Stimulated activated CD4-positive, alpha-beta T cell treated with anti-CD3 and anti-CD28 coated beads, TNF-alpha, amount 100 ng/mL, for 48 hours (primary cell): ENCODE measurements at regions not wholly inside any gene's neighbourhood (a gene's known extent, or its start where the extent isn't known, plus 50 kb on each side); places are given as distances from the start of the nearest gene placed in this dataset.
"Not testable (repeated sequence)": the region's sequence is repeated elsewhere in the genome, so short reads cannot be mapped to it uniquely, and the experiment has no call there.

ENCODE experiments used
- DNase-seq, 3 donors: peaks; one replicate each; pipeline ENCODE4 v3.0.0-alpha.2; 2020; ENCODE audit warnings: low read depth in 3 of 3

DNA sequence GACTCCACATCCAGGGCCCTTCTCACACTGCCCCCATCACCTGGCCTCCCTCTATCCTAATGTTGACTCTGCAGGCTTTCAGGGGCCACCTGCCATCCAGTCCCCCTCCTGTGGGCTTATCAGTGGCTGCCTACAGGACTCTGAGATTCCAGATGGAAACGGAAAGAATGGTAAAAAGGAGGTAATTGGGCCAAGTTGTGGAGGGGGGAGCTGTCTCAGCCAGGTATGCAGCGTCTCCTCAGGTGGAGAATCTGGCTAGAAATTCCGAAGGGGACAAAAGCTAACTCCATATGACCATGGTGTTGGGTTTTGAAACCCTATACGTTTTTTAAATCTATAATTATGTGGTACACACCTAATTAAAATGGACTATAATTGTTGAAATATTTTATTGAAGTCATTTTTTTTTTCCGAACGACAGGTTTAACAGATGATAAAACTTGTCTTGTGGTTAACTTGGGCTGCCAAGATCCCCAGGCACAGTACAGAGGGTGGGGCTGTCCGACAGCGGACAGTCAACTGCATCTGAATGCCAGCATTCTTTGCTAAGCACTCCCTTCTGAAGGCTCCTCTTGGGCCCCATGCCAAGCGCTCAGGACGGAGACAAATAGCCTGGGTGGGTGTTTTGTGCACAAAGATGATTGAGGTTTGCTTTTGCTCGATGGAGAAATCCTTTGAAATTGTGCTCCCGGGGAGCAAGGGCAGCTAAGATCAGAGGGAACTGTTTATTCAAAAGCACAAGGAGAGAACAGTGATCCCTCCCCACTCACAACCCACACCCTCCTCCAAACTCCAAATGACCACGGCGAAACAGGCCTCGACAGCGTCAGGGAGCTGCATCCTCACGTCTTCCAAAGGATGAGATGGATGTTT, 365.6 kb downstream of the BCL11B start:
- DNase-seq = no peak

DNA sequence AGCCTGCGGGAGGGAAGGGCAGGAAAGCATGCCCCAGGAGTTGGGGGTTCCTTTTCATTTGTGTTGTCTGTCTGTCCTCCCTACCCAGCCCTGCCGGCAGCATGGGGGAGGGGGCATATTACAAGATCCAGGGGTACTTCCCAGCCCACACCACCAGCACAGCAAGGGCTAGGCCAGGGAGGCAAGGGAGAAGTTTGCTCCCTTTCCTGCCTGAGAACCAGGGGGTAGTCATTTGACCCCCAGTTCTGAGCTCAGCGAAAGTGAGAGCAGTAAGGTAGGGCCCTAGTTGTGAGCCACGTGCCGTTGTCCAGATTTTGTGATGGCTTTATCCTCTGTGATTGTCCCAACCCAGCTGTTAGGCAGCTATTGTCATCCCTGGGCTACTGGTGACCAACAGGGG, 364.7 kb downstream of the BCL11B start:
- no peak for DNase-seq

DNA sequence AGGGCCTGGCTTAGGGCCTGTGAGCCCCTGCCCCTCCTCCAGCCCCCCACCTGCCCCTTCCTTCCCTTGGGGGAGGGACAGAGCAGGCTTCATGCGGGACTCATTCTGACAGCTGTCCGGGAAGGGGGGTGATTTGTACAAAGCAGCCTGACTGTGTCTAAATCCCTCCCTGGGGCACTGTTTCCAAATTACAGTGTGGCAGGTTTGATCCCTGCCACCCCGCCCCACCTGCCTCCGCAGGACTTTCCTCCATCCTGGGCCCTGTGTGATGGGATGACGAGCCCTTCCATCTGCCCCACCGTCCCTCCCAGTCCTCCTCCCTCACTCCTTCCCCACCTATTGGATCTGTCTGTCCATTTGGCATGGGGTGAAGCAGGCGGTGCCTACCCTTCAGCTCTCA, 363.9 kb downstream of the BCL11B start:
- DNase-seq = no peak

DNA sequence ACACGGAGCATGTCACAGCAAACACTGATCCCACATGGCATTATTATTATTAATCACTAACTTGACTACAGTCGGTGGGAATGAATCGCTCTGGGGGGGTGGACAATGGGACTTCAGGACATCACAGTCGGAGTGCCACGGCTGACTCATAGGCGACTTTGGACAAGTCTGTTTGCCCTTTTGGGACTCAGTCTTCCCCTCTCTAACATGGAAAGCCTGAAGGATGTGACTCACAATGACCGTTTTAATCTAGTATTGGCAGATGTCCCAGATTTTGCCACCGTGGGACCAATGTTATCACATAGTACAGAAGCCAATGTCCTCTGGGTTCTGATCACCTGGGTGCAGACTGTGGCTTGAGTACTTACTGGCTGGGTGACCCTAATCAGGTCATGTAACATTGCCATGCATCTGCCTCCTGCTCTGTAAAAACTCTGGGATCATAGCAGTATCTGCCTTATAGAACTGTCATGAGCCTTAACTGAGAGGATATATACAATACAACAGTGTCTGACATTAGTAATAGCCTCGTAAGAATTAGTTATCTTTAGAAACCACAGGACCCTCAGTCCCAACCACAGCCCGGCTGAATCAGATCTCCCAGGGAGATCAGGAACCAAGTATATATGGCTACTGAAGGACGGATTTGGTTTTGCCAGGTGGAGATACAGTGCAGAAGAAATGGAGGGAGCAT, 362.6 kb downstream of the BCL11B start:
- DNase-seq = no peak

DNA sequence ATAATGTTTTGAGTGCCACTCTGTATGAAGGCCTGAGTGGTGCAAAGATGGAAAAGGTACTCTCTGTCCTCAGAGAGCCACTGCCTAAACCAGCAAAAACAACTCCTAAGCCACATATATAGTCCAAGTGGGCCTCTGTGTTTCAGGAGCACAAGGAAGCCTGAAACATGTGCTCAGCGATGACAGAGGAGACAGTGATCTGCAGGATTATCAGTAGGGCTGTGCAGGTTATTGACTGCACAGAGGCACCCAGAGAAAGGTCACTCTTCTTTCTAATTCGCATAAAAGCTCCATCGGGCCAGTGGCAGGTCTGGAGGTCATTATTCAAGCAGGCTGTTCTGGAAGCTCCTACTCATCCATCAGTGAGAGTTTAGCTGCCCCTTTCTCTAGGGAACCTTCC, 361.9 kb downstream of the BCL11B start:
- no peak for DNase-seq

DNA sequence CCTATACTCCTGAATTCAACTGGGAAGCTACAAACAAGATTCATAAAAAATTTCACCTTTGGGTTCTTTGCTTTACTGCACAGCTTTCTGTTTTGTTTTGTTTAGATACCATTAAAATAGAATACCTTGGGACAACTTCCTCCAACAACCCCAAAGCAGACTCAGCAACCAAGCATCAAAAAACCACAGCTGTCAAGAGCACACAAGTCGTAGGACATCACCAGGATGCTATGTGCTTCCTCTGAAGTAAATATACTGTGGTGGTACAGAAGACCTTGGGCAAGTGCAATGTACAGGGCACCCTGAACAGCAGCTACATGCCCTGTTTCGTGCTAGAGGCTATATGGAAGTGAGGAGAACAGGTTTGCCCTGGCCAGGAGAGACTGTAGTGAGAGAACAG, 359.3 kb downstream of the BCL11B start:
- DNase-seq = no peak

DNA sequence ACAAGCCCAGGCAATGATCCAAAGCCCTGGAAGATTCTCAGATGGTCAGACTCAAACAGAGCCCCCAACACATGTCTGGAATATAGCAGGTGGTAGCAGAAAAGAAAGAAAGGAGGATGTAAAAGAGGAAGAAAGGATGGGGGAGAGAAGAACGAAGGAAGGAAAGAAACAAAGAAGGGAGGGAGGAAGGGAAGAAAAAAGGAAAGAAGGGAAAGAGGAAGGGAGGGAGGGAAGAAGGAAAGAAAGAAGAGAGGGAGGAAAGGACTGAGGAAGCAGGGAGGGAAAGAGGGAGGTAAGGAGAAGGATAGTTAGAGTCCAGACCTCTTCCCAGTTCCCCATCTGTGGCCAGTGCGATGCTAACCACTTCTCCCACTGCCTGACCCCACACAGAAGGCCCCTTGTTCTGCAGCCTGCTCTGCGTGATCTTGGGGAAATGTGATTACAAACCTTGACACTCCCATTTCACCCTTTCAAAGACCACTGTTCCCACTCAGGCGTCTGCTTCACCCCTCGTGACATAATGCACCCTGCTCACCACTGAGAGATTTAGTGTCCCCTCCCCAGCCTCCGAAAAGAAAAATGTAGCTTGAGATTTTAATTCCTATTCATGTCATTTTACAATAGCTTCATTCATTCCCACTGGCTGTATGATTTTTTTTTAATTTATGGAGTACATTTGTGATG, 357.9 kb downstream of the BCL11B start:
- DNase-seq = no peak

DNA sequence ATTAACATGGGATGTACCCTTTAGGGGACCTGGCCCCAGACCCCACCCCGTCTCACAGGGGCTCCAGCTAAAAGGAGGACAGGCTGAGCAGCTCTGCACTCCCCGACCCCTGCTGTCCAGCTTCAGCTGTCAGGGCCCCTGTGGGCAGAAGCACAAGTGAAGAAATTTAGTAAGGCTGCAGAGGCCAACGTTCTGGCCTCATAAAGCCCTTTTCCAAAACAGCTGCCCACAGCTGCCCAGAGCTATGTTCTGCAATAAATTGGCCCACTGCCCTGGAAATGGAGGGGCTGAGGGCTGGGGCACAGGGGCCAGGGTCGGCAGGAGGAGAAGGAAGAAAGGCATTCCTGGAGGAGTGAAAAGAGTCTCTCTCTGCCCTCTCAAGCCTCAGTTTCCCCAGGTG, 357.1 kb downstream of the BCL11B start:
- no peak for DNase-seq

DNA sequence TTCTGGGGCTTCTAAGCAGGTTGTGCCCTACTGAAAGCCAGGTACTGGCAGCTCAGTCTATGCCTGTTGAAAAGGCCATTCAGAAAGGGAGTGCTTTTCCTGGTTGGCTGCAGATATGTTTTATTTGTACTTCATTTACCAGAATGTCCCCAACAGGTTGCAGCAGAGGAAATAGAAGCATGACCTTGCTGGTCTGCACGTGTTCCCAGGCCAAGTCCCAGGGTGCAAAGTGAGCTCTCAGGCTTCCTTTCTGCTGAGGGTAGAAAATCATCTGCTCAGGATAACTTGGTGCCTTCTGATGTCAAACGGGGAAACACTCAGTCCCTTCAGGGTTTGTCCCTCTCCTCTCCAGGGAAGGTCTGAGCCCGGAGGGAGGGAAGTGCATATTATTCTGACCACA, 356.4 kb downstream of the BCL11B start:
- no peak for DNase-seq

DNA sequence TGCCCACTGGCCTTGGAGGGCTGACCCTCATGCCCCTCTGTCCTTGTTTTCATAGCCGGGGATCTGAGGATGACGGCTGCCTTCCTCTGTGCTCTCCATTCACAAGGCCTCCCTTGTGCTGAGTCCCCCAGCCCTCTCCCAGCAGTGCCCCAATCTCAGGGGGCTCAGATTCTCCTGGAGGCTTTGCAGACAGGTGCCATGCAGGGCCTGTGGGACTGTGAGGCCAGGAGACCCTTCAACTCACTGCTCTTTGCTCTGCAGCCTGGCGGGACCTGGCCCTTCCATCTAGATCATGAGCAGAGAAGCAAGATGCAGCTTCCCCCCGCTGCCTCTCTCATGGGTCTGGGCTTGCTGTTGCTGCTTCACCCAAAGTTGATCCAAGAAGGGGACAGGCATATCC, 356.0 kb downstream of the BCL11B start:
- DNase-seq = no peak

DNA sequence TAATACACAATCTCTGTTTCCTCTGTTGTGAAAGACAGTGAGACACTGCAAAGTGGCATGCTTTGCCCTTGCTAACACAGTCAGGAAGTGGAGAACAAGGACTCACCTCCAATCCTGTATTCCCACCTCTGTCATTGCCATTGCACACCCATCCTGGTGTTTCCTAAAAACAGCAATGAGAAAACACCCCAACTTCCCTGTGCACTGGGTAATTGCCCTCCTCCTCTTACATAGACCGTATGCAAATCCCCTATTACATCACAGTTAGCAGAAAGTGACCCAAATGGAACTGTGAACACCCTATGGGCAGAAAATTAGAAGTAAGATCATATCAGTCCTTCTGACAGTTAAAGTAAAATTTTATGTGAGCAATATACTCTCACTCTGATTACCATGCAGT, 355.5 kb downstream of the BCL11B start:
- DNase-seq = no peak

DNA sequence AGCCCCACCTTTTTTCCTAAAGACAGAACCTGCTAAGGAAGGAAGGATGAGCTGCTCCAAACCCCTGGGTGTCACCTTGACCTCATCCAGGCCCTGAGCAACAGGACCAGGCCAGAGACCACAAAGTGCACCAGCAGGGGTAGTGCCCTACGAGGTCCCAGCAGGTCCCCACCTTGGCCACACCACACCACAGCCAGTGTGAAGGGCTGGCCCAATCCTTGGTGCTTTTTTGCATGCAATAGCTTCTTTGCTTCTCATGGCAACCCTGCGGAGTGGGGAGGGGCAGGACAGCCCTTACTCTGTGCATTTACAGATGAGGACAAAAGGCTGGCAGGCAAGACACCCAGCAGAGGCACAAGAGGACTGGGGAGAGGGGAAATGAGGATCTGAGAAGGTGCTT, 352.6 kb downstream of the BCL11B start:
- no peak for DNase-seq

DNA sequence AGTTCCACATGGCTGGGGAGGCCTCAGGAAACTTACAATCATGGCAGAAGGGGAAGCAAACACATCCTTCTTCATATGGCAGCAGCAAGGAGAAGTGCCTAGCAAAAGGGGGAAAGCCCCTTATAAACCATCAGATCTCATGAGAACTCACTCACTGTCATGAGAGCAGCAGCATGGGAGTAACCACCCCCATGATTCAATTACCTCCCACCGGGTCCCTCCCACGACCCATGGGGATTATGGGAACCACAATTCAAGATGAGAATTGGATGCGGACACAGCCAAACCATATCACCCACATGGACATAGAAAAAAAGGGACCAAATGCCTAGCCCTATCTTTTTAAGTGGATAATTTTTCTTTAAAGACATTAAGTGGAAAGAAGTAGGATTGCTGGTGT, 350.7 kb downstream of the BCL11B start:
- not testable (repeated sequence) for DNase-seq

DNA sequence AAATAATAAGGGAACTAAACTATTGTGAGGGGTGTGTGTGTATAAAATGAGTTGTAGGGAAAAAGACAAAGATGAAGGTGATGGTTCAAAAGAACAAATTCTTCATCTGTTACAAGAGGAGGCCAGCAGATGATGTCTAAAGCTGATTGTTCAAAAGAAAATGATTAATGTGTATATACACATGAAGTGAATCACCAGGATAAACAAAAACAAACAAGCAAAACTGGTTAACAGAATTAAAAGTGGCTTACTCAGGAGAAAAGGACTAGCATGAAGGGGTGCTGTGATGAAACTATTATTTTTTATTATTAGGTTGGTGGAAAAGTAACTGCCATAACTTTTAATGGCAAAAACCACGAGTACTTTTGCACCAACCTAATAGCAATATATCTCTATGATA, 348.4 kb downstream of the BCL11B start:
- DNase-seq = no peak

DNA sequence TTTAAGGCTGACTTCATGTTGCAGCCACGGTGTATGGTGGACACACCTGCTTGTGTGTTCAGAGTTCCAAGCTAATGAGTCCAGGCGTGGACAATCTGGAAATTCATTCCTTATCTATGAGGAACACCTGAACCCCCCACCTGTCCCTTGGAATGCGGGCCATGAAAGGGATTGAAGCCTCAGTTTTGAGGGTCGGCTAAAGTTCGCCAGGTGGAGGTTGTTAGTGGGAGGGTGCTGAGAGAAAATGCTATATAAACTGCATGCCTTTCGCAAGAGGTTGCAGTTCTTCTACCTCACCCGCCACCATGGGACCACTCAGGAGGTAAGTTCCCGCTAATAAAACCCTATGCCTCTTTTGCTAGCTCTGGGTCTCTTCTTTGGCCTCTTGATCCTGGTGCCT, 348.0 kb downstream of the BCL11B start:
- no peak for DNase-seq

DNA sequence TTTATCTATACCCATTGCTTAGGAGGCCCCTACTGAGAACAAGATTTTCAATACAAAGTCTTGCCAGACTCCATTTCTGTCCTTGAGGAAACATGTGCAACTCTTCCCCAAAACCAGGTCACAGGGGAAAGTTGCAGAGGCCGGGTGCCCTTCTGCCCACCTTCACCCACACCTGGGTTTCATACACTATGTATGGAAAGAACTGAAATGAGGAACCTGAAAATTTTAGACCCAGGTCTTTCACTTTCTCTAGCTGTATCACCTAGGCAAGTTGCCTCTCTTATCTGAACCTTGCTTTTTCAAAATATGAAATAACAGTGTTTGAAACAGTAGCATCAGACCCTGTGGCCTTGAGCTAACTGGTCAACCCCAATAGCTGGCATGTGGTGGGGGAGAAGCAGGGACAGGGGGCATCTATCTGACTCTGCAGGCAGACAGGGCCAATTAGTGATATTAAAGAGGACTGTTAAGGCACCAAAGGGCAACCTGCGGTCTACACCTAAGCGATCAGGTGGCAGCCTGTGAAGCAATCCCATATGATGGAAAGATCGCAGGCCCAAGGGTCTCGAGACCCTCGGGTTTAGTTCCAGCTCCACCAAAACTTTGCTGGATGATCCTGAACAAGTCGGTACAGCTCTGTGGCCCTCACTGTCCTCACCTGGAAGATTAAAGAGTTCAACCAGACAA, 346.5 kb downstream of the BCL11B start:
- no peak for DNase-seq

DNA sequence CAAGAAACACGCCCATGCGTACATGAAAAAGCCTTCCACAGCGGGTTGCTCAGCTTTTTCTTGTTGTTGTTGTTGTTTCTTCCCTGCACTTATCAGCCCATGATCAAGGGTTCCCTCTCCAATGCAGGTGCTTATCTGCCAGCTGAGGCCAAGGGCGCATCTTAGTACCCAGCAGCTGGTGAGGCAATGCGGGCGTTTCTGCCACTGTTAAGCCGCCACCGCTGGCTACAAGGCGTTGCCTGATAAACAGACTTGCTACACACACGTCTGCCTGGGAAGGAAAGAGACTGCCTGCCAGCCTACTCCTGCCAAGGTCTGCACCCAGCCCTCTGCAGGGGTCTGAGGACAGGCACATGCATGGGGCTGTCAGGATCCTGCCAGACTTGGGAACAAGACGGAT, 345.9 kb downstream of the BCL11B start:
- no peak for DNase-seq

DNA sequence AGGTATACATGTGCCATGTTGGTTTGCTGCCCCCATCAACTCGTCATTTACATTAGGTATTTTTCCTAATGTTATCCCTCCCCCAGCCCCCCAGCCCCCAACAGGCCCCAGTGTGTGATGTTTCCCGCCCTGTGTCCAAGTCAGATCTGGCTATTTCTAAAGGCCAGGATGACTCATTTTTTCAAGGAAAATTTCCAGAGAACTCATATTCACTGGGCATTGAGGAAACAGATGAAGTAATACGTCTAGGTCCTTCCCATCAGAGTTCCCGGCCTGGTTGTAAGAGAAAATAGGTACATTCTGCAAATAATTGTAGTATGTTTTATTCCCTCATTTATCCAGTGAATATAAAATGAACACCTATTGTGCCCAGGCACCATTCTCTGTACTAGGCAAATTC, 345.2 kb downstream of the BCL11B start:
- DNase-seq = no peak

DNA sequence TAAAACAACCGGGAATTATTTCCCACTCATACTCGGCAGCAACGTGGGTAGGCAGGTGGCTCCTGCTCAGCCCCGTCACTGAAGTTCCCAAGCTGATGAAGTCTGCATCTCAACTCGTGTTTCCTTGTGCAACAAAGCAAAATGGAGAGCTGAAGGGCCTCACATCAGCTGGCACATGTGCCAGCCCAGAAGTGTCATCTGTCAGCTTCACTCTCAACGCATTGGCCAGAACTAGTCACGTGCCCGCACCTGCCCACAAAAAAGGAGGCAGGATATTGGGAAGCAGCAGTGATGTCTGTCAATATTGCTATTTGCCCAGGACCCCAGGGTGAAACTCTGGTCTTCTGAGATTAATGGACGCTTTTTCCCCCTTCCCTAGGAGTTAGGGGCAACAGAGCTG, 344.0 kb downstream of the BCL11B start:
- no peak for DNase-seq

DNA sequence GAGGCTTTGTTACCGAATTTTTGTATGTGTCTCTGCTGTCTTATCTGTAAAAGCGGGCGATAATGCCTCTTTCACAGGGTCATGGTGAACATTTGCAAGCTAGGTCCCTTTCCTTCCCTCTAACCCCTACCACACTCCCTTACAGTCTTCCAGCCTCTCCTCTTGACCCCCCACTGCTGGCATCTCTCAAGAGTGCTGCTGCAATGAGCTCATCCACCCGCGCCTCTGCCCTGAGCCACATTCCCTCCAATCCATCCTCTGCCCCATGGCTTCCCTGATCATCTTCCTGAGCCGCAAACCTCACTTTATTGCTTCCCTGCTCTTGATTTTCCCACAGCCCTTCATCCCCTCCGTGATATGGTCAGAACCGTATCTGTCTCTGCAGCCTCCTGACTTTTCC, 343.6 kb downstream of the BCL11B start:
- no peak for DNase-seq

DNA sequence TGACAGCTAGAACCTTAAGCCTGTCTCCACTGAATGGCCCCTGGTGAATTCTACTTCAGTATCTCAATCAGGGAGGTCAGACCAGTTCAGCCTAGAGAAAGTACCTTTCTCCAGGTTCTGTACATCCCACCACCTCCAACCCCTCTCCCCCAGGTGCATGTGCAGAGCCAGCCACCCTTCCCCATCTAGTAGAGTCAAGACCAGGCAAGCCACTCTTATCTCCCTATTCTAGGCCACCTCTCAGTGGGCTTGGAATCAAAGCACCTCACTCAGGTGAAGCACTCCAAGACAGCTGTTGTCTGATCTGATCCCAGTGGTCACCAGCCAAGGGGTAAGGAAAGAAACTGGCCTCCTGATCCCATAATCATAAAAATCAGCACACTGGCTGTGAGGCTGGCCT, 340.9 kb downstream of the BCL11B start:
- no peak for DNase-seq

DNA sequence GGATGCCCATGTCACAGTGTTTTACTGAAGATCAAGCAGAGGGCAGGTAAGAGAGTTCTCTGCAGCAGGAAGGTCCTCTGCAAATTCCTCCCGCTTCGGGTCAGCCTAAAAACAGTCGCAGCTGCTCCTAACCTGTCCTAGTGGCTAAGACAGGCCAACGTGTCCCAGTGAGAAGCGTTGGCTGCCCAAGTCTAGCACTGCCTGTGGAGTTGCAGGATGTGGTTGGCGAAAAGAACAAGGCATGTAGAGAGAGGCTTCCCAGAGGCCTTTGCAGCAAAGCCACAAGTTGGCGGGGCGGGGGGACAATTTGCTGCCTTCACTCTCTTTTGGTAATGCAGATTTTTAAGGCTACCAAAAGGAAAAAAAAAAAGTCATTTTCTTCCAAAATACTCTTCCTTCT, 340.1 kb downstream of the BCL11B start:
- peak; percentile 8 to 26 (median 23) for DNase-seq
